HepG2 (cell line): ENCODE measurements at regions not wholly inside any gene's neighbourhood (a gene's known extent, or its start where the extent isn't known, plus 50 kb on each side); places are given as distances from the start of the nearest gene placed in this dataset.

Experiments
- ATAC-seq: fragments of 200-7000 bp; cut with Tn5 transposase; 3 replicates; pipeline ENCODE4 v1.9.1; 2020; ENCODE audit warnings: mild to moderate bottlenecking, moderate library complexity
- BruUV-seq: library from RNA; stranded (reverse); fragments of 400-500 nt; replicated peaks from 2 replicates; lab custom pipeline; 2021; lab: Mats Ljungman, UMichigan
- CTCF ChIA-PET: fragments of 300-600 bp; formaldehyde crosslinking; extraction: SDS; loops from one replicate; lab custom pipeline; 2021; ENCODE audit warnings: low total read pairs, inconsistent platforms, low intra/inter-chr PET ratio; lab: Yijun Ruan, JAX
- POLR2A ChIA-PET: fragments of 350-600 bp; sonication (Branson Sonifier 250); formaldehyde crosslinking; loops from one replicate; lab custom pipeline; 2020; ENCODE audit warnings: antibody characterized with exemption, inconsistent platforms; lab: Yijun Ruan, JAX
- DNase-seq: peaks from one replicate; pipeline ENCODE4 v3.0.0-alpha.2; 2015; ENCODE audit warnings: low spot score
- FAIRE-seq: peaks from 3 replicates; lab custom pipeline; 2011; peaks lifted over from hg19 to GRCh38; lab: Jason Lieb, UNC
- H2AFZ ChIP-seq: one replicate; pipeline ENCODE4 v1.6.1; 2011; ENCODE audit warnings: low read length, inconsistent platforms
- H3K27ac ChIP-seq: fragments of 300-600 bp; 3 replicates; pipeline ENCODE4 v1.8.0; 2011; ENCODE audit warnings: mixed run types, mild to moderate bottlenecking, mixed read lengths, low read length, inconsistent platforms; ENCODE audit not compliant: insufficient read depth; ENCODE audit errors: extremely low read length
- H3K27me3 ChIP-seq, 2 experiments: fragments of 200-600 bp in 1 of 2; 2 replicates in 1 of 2; 3 replicates in 1 of 2; pipeline versions ENCODE4 v1.6.0 to v1.8.0; 2011; ENCODE audit warnings: low read length in 2 of 2, mild to moderate bottlenecking in 2 of 2, moderate library complexity in 2 of 2, inconsistent platforms in 1 of 2; ENCODE audit not compliant: insufficient read depth in 2 of 2, control insufficient read depth in 1 of 2
- H3K36me3 ChIP-seq, 2 experiments: fragments of 200-600 bp in 1 of 2; replicated peaks in 1 of 2; 2 replicates in 1 of 2; 3 replicates in 1 of 2; pipeline versions ENCODE4 v1.5.1 to v1.8.0; 2011; ENCODE audit warnings: low read length in 2 of 2, inconsistent platforms in 1 of 2; ENCODE audit not compliant: insufficient read depth in 2 of 2, control insufficient read depth in 1 of 2
- H3K4me1 ChIP-seq: 2 replicates; pipeline ENCODE4 v1.5.1; 2012; ENCODE audit warnings: low read length, inconsistent platforms; ENCODE audit not compliant: insufficient read depth
- H3K4me2 ChIP-seq: 2 replicates; pipeline ENCODE4 v1.6.0; 2011; ENCODE audit warnings: low read depth, low read length, inconsistent platforms
- H3K4me3 ChIP-seq, 3 experiments: fragments of 200-600 bp in 1 of 3; sonication (generic), shearing (Covaris generic) in 1 of 3; replicated peaks in 1 of 3; 2 replicates each; pipeline ENCODE4 v1.5.1; 2011 to 2016; ENCODE audit warnings: low read length in 3 of 3, inconsistent platforms in 2 of 3, low read depth in 2 of 3, mild to moderate bottlenecking in 2 of 3, control low read depth in 1 of 3, mixed read lengths in 1 of 3; ENCODE audit not compliant: insufficient read depth in 1 of 3
- H3K79me2 ChIP-seq: one replicate; pipeline ENCODE4 v1.6.1; 2011; ENCODE audit warnings: low read length, inconsistent platforms; ENCODE audit not compliant: insufficient read depth
- H3K9ac ChIP-seq: 2 replicates; pipeline ENCODE4 v1.6.0; 2011; ENCODE audit warnings: mild to moderate bottlenecking, low read depth, low read length, inconsistent platforms; ENCODE audit not compliant: insufficient read depth
- H3K9me3 ChIP-seq: 2 replicates; pipeline ENCODE4 v1.5.1; 2012; ENCODE audit warnings: mild to moderate bottlenecking, low read length
- H4K20me1 ChIP-seq: 2 replicates; pipeline ENCODE4 v1.6.0; 2011; ENCODE audit warnings: inconsistent platforms, mild to moderate bottlenecking, low read length, moderate library complexity; ENCODE audit not compliant: insufficient read depth
- DNMT1 ChIP-seq: sonication (generic); formaldehyde crosslinking; IDR thresholded peaks from 2 replicates; pipeline ENCODE4 v1.5.1; 2020; ENCODE audit warnings: mild to moderate bottlenecking, missing genetic modification reagents
- HMGXB4 ChIP-seq, 2 experiments: sonication (generic) in 1 of 2; formaldehyde crosslinking in 1 of 2; IDR thresholded peaks; 2 replicates each; pipeline versions ENCODE4 v1.4.0 to v1.6.1; 2018 to 2020; ENCODE audit warnings: missing genetic modification reagents in 2 of 2, borderline replicate concordance in 1 of 2, low read depth in 1 of 2, mild to moderate bottlenecking in 1 of 2, missing biosample characterization in 1 of 2
- MTERF4 ChIP-seq: sonication (generic); formaldehyde crosslinking; IDR thresholded peaks from 2 replicates; pipeline ENCODE4 v1.8.0; 2023; ENCODE audit warnings: mild to moderate bottlenecking, missing genetic modification reagents
- NFATC3 ChIP-seq: sonication (generic); formaldehyde crosslinking; IDR thresholded peaks from 2 replicates; pipeline ENCODE4 v1.5.1; 2020; ENCODE audit warnings: mild to moderate bottlenecking, missing genetic modification reagents
- RNF219 ChIP-seq: sonication (generic); formaldehyde crosslinking; IDR thresholded peaks from 2 replicates; pipeline ENCODE4 v1.5.0; 2020; ENCODE audit warnings: mild to moderate bottlenecking, missing genetic modification reagents
- ZNF251 ChIP-seq: sonication (generic); formaldehyde crosslinking; IDR thresholded peaks from 2 replicates; pipeline ENCODE4 v1.9.0; 2021; ENCODE audit warnings: mild to moderate bottlenecking, missing genetic modification reagents
- ZNF350 ChIP-seq: sonication (generic); formaldehyde crosslinking; IDR thresholded peaks from 2 replicates; pipeline ENCODE4 v1.4.0; 2020; ENCODE audit warnings: mild to moderate bottlenecking, low read depth, missing genetic modification reagents, borderline replicate concordance
- ZNF484 ChIP-seq: sonication (generic); formaldehyde crosslinking; IDR thresholded peaks from 2 replicates; pipeline ENCODE4 v1.5.1; 2020; ENCODE audit warnings: mild to moderate bottlenecking, low read depth, missing genetic modification reagents, borderline replicate concordance
- ZNF598 ChIP-seq: sonication (generic); formaldehyde crosslinking; IDR thresholded peaks from 2 replicates; pipeline ENCODE4 v1.5.1; 2020; ENCODE audit warnings: mild to moderate bottlenecking, missing genetic modification reagents, borderline replicate concordance
- WGBS: methylation state at CpG from one replicate; pipeline ENCODE4 v1.1.6; 2017; ENCODE audit warnings: low lambda C conversion rate; 5-methylcytosine and 5-hydroxymethylcytosine counted together
- in situ Hi-C: cut with HindIII; loops from 2 replicates; pipeline ENCODE4 v1.10.0; 2017; ENCODE audit warnings: low pct_unique_long_range_greater_than_20kb; ENCODE audit not compliant: extremely low pct_ligation_motif_present
- intact Hi-C: fragments of 100-400 bp; cut with micrococcal nuclease; formaldehyde crosslinking; loops from one replicate; pipeline ENCODE4 v1.10.0; 2022; ENCODE audit not compliant: unreplicated experiment

GRCh38 chr1:172813330-172813729 is 154.4 kb downstream of the FASLG start (continued):
- TF ChIP-seq RNF219 (CRISPR knock-in tag): no peak

- ATAC-seq: no peak
- in situ Hi-C loops: no loop called here
- no peak for TF ChIP-seq MTERF4 (CRISPR knock-in tag)
- TF ChIP-seq HMGXB4 (CRISPR knock-in tag; IDR thresholded peaks at IDR 0.05; ENCODE audit: borderline replicate concordance in 1 of 2, low read depth in 1 of 2): no peak
- TF ChIP-seq ZNF350 (CRISPR knock-in tag): no peak
- no peak for TF ChIP-seq ZNF251 (CRISPR knock-in tag)
- no peak for TF ChIP-seq DNMT1 (CRISPR knock-in tag)
- no peak for TF ChIP-seq ZNF598 (CRISPR knock-in tag)
- no peak for TF ChIP-seq NFATC3
- TF ChIP-seq ZNF484: no peak
- TF ChIP-seq, all 625 proteins: peak for 0
- ChIA-PET CTCF (no interaction called here), POLR2A (no interaction called here)
- no peaks in the 10 kb centered on the region for H3K36me3 ChIP-seq
- no peak overlapping the region for H3K4me3 ChIP-seq
- 0% methylated on average over 1 of the region's 2 CpGs for WGBS
- H3K9me3 ChIP-seq: peaks cover 13% of the 10 kb centered on the region; the same call in 1 of the 2 replicates
- no peak for FAIRE-seq
- no peaks in the 10 kb centered on the region for H4K20me1 ChIP-seq
- no peaks in the 10 kb centered on the region for H3K4me1 ChIP-seq
- intact Hi-C loops: no loop called here
- no peaks in the 10 kb centered on the region for H3K79me2 ChIP-seq
- H3K4me2 ChIP-seq: no peak overlapping the region
- no peak overlapping the region for H3K9ac ChIP-seq
- H2AFZ ChIP-seq: no peak overlapping the region
- H3K27ac ChIP-seq: no peak overlapping the region
- no peak for DNase-seq
- no peaks in the 10 kb centered on the region for H3K27me3 ChIP-seq
- no TSS peak for BruUV-seq
Measured at GRCh38 chr1:172814428-172814827, 155.5 kb downstream of the FASLG start.
